ENCODE measurements at regions not wholly inside any gene's neighbourhood (a gene's known extent, or its start where the extent isn't known, plus 50 kb on each side); places are given as distances from the start of the nearest gene placed in this dataset.

GRCh38 chr1:216851073-216851472 is 127.8 kb upstream of the ESRRG start:
- TF ChIP-seq, protein P1, sequence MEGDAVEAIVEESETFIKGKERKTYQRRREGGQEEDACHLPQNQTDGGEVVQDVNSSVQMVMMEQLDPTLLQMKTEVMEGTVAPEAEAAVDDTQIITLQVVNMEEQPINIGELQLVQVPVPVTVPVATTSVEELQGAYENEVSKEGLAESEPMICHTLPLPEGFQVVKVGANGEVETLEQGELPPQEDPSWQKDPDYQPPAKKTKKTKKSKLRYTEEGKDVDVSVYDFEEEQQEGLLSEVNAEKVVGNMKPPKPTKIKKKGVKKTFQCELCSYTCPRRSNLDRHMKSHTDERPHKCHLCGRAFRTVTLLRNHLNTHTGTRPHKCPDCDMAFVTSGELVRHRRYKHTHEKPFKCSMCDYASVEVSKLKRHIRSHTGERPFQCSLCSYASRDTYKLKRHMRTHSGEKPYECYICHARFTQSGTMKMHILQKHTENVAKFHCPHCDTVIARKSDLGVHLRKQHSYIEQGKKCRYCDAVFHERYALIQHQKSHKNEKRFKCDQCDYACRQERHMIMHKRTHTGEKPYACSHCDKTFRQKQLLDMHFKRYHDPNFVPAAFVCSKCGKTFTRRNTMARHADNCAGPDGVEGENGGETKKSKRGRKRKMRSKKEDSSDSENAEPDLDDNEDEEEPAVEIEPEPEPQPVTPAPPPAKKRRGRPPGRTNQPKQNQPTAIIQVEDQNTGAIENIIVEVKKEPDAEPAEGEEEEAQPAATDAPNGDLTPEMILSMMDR (IDR thresholded peaks at IDR 0.05 in 4 of 5, conservative IDR thresholded peaks at IDR 0.05 in 1 of 5) = no peak
- TF ChIP-seq POLR2A (IDR thresholded peaks at IDR 0.05) = no peak
